Stimulated activated CD8-positive, alpha-beta memory T cell treated with anti-CD3 and anti-CD28 coated beads, Interleukin-4, amount 100 ng/mL, for 48 hours (primary cell): ENCODE measurements at regions not wholly inside any gene's neighbourhood (a gene's known extent, or its start where the extent isn't known, plus 50 kb on each side); places are given as distances from the start of the nearest gene placed in this dataset.

Experiments
- DNase-seq: peaks from one replicate; pipeline ENCODE4 v3.0.0-alpha.2; 2020

GRCh38 chr6:6785163-6785521 is 196.6 kb downstream of the LY86 start:
- no peak for DNase-seq

GRCh38 chr6:6788394-6789032 is 200.0 kb downstream of the LY86 start:
- no peak for DNase-seq

GRCh38 chr6:6790393-6790792 is 201.9 kb downstream of the LY86 start:
- DNase-seq, result no peak

GRCh38 chr6:6790891-6791290 is 202.4 kb downstream of the LY86 start:
- DNase-seq, result no peak

- DNase-seq, result no peak
Observed at GRCh38 chr6:6793388-6794250, 205.1 kb downstream of the LY86 start.

- DNase-seq, result no peak
Observed at GRCh38 chr6:6795393-6795792, 206.9 kb downstream of the LY86 start.

- no peak for DNase-seq
Observed at GRCh38 chr6:6796818-6797217, 208.3 kb downstream of the LY86 start.

GRCh38 chr6:6798448-6798860 is 209.9 kb downstream of the LY86 start:
- no peak for DNase-seq

GRCh38 chr6:6801005-6801335 is 212.4 kb downstream of the LY86 start:
- DNase-seq, result no peak

GRCh38 chr6:6801635-6802218 is 213.2 kb downstream of the LY86 start:
- no peak for DNase-seq

GRCh38 chr6:6803180-6803977 is 214.9 kb downstream of the LY86 start:
- DNase-seq, result no peak

- DNase-seq, result no peak
Observed at GRCh38 chr6:6804843-6805615, 216.5 kb downstream of the LY86 start.

GRCh38 chr6:6806844-6807518 is 218.5 kb downstream of the LY86 start:
- DNase-seq, result no peak

- DNase-seq, result no peak
Observed at GRCh38 chr6:6808343-6808742, 219.8 kb downstream of the LY86 start.

- no peak for DNase-seq
Observed at GRCh38 chr6:6808915-6809314, 220.4 kb downstream of the LY86 start.

- no peak for DNase-seq
Observed at GRCh38 chr6:6810727-6811126, 222.2 kb downstream of the LY86 start.

- no peak for DNase-seq
Observed at GRCh38 chr6:6811128-6812009, 222.8 kb downstream of the LY86 start.

GRCh38 chr6:6812427-6812826 is 223.9 kb downstream of the LY86 start:
- DNase-seq, result no peak

- DNase-seq, result no peak
Observed at GRCh38 chr6:6815732-6816131, 227.2 kb downstream of the LY86 start.

- no peak for DNase-seq
Observed at GRCh38 chr6:6816716-6817115, 228.2 kb downstream of the LY86 start.

GRCh38 chr6:6818078-6818639 is 229.6 kb downstream of the LY86 start:
- no peak for DNase-seq
